ENCODE measurements at regions not wholly inside any gene's neighbourhood (a gene's known extent, or its start where the extent isn't known, plus 50 kb on each side); places are given as distances from the start of the nearest gene placed in this dataset.

DNA sequence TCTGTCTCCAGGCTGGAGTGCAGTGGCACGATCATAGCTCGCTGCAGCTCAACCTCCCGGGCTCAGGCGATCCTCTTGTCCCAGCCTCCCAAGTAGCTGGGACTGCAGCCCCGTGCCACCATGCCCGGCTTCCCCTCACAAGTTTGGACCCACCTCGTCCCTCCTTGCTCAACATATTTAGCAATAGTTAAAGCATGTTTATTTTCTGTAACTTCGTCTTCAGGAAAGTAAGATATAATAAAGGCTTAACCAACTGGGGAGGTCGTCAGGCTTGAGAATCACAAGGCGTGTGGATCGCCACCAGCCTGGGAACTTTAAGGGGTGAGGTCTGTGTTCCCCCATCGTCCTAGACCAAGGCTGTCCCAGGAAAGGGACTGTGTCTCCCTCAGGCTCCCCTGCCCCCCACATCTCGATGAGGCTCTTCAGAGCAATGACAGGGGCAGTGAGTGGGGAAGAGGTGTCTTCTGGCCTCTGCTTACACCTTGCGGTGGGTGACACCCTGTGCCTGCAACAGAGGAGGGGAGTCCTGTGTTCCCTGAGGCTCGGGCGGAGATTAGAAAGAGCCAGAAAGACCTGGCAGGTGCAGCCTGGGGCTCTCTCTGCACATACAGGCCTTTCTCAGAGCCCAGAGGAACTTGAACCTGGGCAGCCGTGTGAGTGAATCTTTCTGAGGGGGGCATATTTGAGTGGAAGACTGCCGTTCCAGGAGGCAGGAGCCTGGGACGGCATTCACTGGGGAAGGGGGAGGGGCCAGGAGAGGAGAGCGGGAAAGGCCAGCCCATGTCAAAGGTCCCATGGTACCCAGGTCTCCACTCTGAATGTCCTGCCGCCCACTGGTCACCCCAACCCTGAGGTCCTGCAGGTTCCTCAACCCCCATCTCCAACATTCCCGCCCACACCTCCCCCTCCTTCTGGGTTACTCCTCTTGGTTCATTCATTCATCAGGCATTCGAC is 152.3 kb downstream of the SMAD6 start:
- TF ChIP-seq, protein P1, sequence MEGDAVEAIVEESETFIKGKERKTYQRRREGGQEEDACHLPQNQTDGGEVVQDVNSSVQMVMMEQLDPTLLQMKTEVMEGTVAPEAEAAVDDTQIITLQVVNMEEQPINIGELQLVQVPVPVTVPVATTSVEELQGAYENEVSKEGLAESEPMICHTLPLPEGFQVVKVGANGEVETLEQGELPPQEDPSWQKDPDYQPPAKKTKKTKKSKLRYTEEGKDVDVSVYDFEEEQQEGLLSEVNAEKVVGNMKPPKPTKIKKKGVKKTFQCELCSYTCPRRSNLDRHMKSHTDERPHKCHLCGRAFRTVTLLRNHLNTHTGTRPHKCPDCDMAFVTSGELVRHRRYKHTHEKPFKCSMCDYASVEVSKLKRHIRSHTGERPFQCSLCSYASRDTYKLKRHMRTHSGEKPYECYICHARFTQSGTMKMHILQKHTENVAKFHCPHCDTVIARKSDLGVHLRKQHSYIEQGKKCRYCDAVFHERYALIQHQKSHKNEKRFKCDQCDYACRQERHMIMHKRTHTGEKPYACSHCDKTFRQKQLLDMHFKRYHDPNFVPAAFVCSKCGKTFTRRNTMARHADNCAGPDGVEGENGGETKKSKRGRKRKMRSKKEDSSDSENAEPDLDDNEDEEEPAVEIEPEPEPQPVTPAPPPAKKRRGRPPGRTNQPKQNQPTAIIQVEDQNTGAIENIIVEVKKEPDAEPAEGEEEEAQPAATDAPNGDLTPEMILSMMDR (conservative IDR thresholded peaks at IDR 0.05) = no peak
- H3K27ac ChIP-seq = no peak overlapping the region

DNA sequence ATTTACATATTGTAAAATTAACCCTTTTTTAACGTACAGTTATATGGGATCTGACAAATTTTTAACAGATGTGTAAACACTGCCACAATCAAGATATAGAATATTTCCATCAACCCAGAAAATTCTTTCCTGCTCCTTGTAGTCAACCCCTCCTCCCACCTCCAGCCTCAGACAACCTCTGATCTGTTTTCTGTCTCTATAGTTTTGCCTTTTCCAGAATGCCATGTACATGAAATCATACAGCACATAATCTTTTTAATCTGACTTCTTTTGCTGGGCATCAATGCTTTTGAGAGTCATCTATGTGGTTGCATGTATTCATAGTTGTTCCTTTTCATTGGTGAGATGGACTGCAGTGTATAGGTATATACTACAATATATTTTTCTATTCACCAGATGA is 153.0 kb downstream of the SMAD6 start:
- TF ChIP-seq, protein P1 (conservative IDR thresholded peaks at IDR 0.05) = no peak
- no peak overlapping the region for H3K27ac ChIP-seq

DNA sequence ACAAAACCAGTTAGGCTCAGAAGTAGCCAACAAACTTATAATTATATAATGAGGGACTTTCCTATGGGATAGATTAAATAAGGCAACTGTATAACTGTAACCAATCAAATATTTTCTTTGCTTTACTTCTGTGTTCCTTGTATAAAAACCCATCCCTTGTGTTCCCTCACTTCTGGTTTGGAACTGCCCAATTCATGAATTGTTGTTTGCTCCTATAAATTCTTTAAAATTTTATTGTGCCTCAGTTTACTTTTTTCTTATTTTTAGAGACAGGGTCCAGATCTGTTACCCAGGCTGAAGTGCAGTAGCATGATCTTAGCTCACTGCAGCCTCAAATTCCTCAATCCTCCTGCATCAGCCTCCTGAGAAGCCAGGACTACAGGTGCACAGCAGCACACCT is 155.7 kb downstream of the SMAD6 start:
- no peak overlapping the region for H3K27ac ChIP-seq
- TF ChIP-seq, protein P1 (conservative IDR thresholded peaks at IDR 0.05) = no peak

DNA sequence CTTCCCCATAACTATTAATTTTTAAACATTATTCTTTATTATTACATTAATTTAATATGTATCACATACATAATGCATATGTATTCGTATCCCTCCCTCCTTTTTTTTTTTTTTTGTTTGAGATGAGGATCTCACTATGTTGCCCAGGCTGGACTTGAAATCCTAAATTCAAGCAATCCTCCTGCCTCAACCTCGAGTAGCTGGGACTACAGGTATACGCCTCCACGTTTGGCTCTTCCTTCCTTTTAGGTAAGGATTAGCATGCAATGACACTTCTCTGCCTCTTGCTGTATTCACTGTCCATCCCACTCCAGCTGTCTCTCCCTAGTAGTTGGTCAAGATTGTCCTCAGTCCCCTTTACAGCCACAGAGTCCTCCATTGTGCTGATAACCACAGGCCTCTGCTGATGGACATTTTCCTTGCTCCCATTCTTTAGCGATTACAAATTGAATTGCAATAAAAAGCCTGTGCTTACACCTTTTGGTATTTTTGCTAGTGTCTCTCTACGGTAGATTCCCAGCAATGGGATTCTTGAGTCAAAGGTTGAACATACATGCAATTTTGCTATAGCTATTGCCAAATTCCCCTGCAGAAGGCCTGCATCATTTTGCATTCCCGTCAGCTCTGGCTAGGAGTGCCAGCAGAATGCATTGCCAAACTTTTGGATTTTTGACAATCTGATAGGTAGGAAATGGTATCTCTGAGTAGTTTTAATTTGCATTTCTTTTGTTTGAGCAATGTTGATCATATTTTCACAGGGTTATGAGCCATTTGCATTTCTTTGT is 156.6 kb downstream of the SMAD6 start:
- TF ChIP-seq, protein P1 (conservative IDR thresholded peaks at IDR 0.05) = no peak
- no peak overlapping the region for H3K27ac ChIP-seq

DNA sequence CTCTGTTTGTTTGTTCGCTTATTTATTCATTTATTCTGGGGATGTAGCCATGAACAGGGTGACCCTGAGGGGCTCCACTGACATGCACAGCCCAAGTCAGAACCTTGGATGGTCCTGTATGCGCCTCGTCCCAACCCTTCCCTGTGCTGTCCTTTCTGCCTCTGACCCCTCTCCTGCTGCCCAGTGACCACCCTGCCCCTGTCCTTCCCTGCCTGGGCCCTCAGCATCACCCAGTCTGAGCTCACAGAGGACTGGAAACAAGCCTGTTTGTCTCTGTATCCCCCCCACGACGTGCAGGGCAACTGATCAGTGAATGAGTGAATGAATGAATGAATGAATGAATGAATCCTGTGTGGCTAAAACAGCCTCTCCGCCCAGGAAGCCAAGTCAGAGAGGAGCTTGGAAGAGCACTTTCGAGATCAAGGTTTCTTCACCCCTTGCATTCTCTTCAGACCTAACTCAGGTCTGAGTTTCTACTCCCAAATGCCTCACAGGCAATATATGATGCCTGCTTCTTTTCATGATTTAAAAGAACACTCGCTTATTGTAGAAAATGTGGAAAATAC is 157.7 kb downstream of the SMAD6 start:
- TF ChIP-seq, protein P1 (conservative IDR thresholded peaks at IDR 0.05) = no peak
- no peak overlapping the region for H3K27ac ChIP-seq

DNA sequence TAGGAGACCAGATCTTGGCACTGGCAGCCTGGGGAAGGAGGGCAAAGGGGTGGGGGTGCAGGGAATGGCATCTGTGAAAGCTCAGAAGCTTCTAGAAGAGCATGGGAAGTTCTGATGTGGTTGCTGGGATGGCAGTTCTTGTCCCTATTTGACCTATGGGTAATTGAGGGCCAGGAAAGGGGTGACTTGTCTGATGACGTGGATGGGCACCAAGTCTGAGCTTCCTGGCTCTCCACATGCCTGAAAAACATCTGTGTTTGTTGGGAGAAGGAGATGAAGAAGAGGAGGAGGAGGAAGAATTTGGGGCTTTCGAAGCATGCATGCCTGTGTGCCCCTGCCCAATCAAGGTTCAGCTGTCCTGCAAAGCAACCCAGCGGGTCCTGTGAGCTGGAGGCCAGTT is 158.8 kb downstream of the SMAD6 start:
- no peak overlapping the region for H3K27ac ChIP-seq
- TF ChIP-seq, protein P1 (conservative IDR thresholded peaks at IDR 0.05) = no peak
